ENCODE measurements at regions not wholly inside any gene's neighbourhood (a gene's known extent, or its start where the extent isn't known, plus 50 kb on each side); places are given as distances from the start of the nearest gene placed in this dataset.

DNA sequence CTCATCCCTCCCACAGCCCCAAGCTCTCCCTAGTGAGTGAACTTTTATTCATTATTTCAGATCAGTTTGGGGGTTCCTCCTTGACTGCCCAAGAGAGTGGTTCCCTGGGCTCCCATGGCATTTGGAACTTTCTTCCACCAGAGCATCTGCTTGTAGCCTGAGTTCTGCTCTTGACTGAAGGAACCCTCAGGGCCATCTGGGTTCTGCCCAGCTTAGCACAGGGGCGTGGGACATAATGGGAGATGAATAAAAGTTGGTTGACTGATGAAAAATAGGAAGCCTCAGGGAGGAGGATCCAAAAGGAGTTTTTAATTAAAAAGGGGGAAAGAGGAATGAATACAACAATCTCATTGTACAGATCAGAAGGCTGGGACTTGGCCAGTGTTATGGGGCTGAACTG, 73.4 kb downstream of the CYTL1 start:
- no peak for TF ChIP-seq CTCF (conservative IDR thresholded peaks at IDR 0.05; ENCODE audit: low read depth, low read length)
- no peak for TF ChIP-seq EZH2 (IDR thresholded peaks at IDR 0.05; ENCODE audit: borderline replicate concordance, low read depth, low read length, poor library complexity, severe bottlenecking)
- POLR2A ChIA-PET (ENCODE audit: low non-redundant PET) = no interaction called here
- Histone ChIP-seq H3K27ac (ENCODE audit: low read depth, low read length, poor library complexity, severe bottlenecking) (no peak overlapping the region), H3K9me3 (ENCODE audit: low read depth, low read length, poor library complexity, severe bottlenecking) (no peaks in the 10 kb centered on the region), H3K27me3 (replicated peaks; ENCODE audit: insufficient read depth, low read depth, low read length, poor library complexity) (no peaks in the 10 kb centered on the region), H3K36me3 (ENCODE audit: insufficient read depth, low read length, poor library complexity, severe bottlenecking) (no peaks in the 10 kb centered on the region), H3K4me1 (ENCODE audit: insufficient read depth, low read length, poor library complexity, severe bottlenecking) (no peaks in the 10 kb centered on the region), H3K4me3 (ENCODE audit: low read depth, low read length, poor library complexity, severe bottlenecking) (no peak overlapping the region)
- BruUV-seq (replicated peaks) = no TSS peak
- CTCF ChIA-PET = no interaction called here
- intact Hi-C loops (cut with micrococcal nuclease; ENCODE audit: unreplicated experiment) = no loop called here
- no peak for DNase-seq (ENCODE audit: low spot score)

DNA sequence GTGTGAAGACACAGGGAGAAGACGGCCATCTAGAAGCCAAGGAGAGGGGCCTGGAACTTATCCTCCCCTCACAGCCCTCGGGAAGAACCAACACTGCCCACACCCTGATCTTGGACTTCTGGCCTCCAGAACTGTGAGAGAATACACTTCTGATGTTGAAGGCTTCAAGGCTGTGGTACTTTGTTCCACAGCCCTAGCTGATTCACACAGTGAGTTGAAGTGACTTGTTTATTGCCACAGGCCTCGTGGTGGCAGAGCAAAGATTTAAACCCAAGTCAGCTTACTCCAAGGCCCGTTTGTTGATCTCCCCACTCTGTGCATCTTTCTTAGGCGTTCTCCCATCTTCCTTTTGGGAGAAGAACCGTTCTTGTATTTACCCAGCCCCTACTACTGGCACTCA, 72.8 kb downstream of the CYTL1 start:
- no TSS peak for BruUV-seq (replicated peaks)
- no peak overlapping the region for H3K4me3 ChIP-seq (ENCODE audit: low read depth, low read length, poor library complexity, severe bottlenecking)
- no peak overlapping the region for H3K27ac ChIP-seq (ENCODE audit: low read depth, low read length, poor library complexity, severe bottlenecking)
- intact Hi-C loops (cut with micrococcal nuclease; ENCODE audit: unreplicated experiment) = no loop called here
- ChIA-PET POLR2A (ENCODE audit: low non-redundant PET) (no interaction called here), CTCF (no interaction called here)
- no peaks in the 10 kb centered on the region for H3K4me1 ChIP-seq (ENCODE audit: insufficient read depth, low read length, poor library complexity, severe bottlenecking)
- no peaks in the 10 kb centered on the region for H3K36me3 ChIP-seq (ENCODE audit: insufficient read depth, low read length, poor library complexity, severe bottlenecking)
- TF ChIP-seq EZH2 (IDR thresholded peaks at IDR 0.05; ENCODE audit: borderline replicate concordance, low read depth, low read length, poor library complexity, severe bottlenecking) (no peak), CTCF (conservative IDR thresholded peaks at IDR 0.05; ENCODE audit: low read depth, low read length) (no peak)
- no peaks in the 10 kb centered on the region for H3K27me3 ChIP-seq (replicated peaks; ENCODE audit: insufficient read depth, low read depth, low read length, poor library complexity)
- DNase-seq (ENCODE audit: low spot score) = no peak
- H3K9me3 ChIP-seq (ENCODE audit: low read depth, low read length, poor library complexity, severe bottlenecking) = no peaks in the 10 kb centered on the region

- CTCF ChIA-PET = no interaction called here
- Histone ChIP-seq H3K4me1 (ENCODE audit: insufficient read depth, low read length, poor library complexity, severe bottlenecking) (no peaks in the 10 kb centered on the region), H3K27ac (ENCODE audit: low read depth, low read length, poor library complexity, severe bottlenecking) (no peak overlapping the region), H3K27me3 (replicated peaks; ENCODE audit: insufficient read depth, low read depth, low read length, poor library complexity) (no peaks in the 10 kb centered on the region), H3K4me3 (ENCODE audit: low read depth, low read length, poor library complexity, severe bottlenecking) (no peak overlapping the region), H3K36me3 (ENCODE audit: insufficient read depth, low read length, poor library complexity, severe bottlenecking) (no peaks in the 10 kb centered on the region), H3K9me3 (ENCODE audit: low read depth, low read length, poor library complexity, severe bottlenecking) (no peaks in the 10 kb centered on the region)
- no peak for TF ChIP-seq CTCF (conservative IDR thresholded peaks at IDR 0.05; ENCODE audit: low read depth, low read length)
- TF ChIP-seq EZH2 (IDR thresholded peaks at IDR 0.05; ENCODE audit: borderline replicate concordance, low read depth, low read length, poor library complexity, severe bottlenecking) = no peak
- no peak for DNase-seq (ENCODE audit: low spot score)
- no TSS peak for BruUV-seq (replicated peaks)
- intact Hi-C loops (cut with micrococcal nuclease; ENCODE audit: unreplicated experiment) = no loop called here
- POLR2A ChIA-PET (ENCODE audit: low non-redundant PET) = no interaction called here
Measured at GRCh38 chr4:4947721-4948120, 71.5 kb downstream of the CYTL1 start.
